ENCODE measurements at regions not wholly inside any gene's neighbourhood (a gene's known extent, or its start where the extent isn't known, plus 50 kb on each side); places are given as distances from the start of the nearest gene placed in this dataset.

DNA sequence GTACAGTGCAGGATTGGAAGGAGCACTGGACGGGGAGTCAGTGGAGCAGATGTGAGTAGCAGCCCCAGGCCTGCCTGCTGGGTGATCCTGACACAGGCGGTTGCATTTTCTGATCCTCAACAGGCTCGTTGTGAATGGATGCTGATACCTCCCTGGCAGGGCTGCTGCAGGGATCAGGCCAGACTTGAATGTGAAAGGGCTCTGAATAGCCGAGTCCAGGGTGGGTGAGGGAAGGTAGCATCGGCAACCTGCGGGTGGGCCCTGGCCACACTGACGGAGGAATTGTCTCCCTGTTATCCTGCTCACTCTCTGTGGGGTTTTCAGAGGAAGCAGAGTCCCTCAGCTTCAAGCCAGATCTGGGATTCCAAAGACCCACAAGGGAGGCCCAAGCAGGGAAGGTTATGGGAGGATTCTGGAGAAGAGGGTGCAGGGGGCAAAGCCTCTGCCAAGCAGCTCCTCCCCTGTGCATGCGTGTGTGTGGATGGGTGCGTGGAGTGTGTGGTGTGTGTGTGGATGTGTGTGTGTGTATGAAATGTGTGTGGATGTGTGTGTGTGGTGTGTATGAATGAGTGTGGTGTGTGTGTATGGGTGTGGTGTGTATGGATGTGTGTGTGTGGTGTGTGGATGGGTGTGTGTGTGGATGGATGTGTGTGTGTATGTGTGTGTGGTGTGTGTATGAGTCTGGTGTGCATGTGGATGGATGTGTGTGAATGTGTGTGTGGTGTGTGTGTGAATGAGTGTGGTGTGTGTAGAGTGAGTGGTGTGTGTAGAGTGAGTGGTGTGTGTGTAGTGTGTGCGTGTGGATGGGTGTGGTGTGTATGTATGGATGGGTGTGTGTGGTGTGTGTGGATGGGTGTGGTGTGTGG lies 100.3 kb downstream of the UBIAD1 start:
- no peak for TF ChIP-seq GATA2 (IDR thresholded peaks at IDR 0.05; ENCODE audit: low read depth, low read length)
- no peak for TF ChIP-seq GATA3 (IDR thresholded peaks at IDR 0.05; ENCODE audit: low read depth, low read length)

All from SH-SY5Y (cell line).